Karpas-422 (cell line): ENCODE measurements at regions not wholly inside any gene's neighbourhood (a gene's known extent, or its start where the extent isn't known, plus 50 kb on each side); places are given as distances from the start of the nearest gene placed in this dataset.
"Not testable (repeated sequence)": the region's sequence is repeated elsewhere in the genome, so short reads cannot be mapped to it uniquely, and the experiment has no call there.

Source experiments
- DNase-seq: peaks from one replicate; pipeline ENCODE4 v3.0.0-alpha.2; 2015
- H2AFZ ChIP-seq: fragments of 200-600 bp; sonication (generic); 2 replicates; pipeline ENCODE4 v1.6.1; 2014; ENCODE audit warnings: antibody characterized with exemption, low read length, mixed read lengths
- H3K27ac ChIP-seq: fragments of 200-600 bp; sonication (generic); 2 replicates; pipeline ENCODE4 v1.5.1; 2014; ENCODE audit warnings: mild to moderate bottlenecking, low read length, moderate library complexity
- H3K27me3 ChIP-seq: fragments of 200-600 bp; sonication (generic); 2 replicates; pipeline ENCODE4 v1.6.1; 2014; ENCODE audit warnings: low read length, mixed read lengths
- H3K36me3 ChIP-seq: fragments of 200-600 bp; sonication (generic); 2 replicates; pipeline ENCODE4 v1.6.1; 2014; ENCODE audit warnings: low read length, mixed read lengths; ENCODE audit not compliant: insufficient read depth
- H3K4me1 ChIP-seq: fragments of 200-600 bp; sonication (generic); 2 replicates; pipeline ENCODE4 v1.6.1; 2014; ENCODE audit warnings: mild to moderate bottlenecking, low read length, mixed read lengths
- H3K4me2 ChIP-seq: fragments of 200-600 bp; sonication (generic); 2 replicates; pipeline ENCODE4 v1.6.1; 2014; ENCODE audit warnings: low read length, low read depth, mild to moderate bottlenecking; ENCODE audit not compliant: poor library complexity, severe bottlenecking
- H3K4me3 ChIP-seq: fragments of 200-600 bp; sonication (generic); 2 replicates; pipeline ENCODE4 v1.5.1; 2014; ENCODE audit warnings: mild to moderate bottlenecking, antibody characterized with exemption, low read length, mixed read lengths
- H3K79me2 ChIP-seq: fragments of 200-600 bp; sonication (generic); 2 replicates; pipeline ENCODE4 v1.6.1; 2014; ENCODE audit warnings: mild to moderate bottlenecking, low read length, mixed read lengths
- H3K9ac ChIP-seq: fragments of 200-600 bp; sonication (generic); 2 replicates; pipeline ENCODE4 v1.6.0; 2014; ENCODE audit warnings: low read length
- H3K9me2 ChIP-seq: fragments of 200-600 bp; sonication (generic), shearing (Covaris generic); replicated peaks from 2 replicates; pipeline ENCODE4 v1.6.0; 2014; ENCODE audit warnings: mild to moderate bottlenecking, low read length, moderate library complexity; ENCODE audit not compliant: insufficient read depth
- H3K9me3 ChIP-seq: fragments of 300-700, 200-600 bp; sonication (generic); 2 replicates; pipeline ENCODE4 v1.6.1; 2014; ENCODE audit warnings: low read length, mixed read lengths
- H4K20me1 ChIP-seq: fragments of 200-600 bp; sonication (generic); 2 replicates; pipeline ENCODE4 v1.6.1; 2014; ENCODE audit warnings: mild to moderate bottlenecking, antibody characterized with exemption, low read length, low read depth; ENCODE audit not compliant: insufficient read depth

DNA sequence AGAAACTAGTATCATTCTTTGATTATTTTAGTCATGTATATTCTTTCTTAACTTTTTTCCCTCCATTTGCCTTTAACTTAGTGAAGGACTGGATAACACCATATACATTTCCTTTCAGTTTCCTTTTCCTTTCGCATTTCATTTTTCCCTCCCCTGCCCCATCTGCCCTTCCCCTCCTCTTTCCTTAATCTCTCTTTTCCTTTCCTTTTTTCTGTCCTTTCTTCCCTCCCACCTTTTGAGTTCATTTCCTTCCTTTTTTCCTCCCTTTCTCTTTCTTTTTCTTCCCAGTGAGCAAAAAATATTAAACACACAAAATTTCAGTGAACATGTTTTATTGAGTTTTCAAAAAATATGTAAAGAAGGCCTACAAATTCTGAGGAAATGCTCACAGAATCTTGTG, 373.3 kb downstream of the SRGAP2C start:
- H2AFZ ChIP-seq, H3K36me3 ChIP-seq, DNase-seq, H3K9me3 ChIP-seq, H4K20me1 ChIP-seq, H3K79me2 ChIP-seq, H3K9ac ChIP-seq, H3K27me3 ChIP-seq, H3K9me2 ChIP-seq, H3K4me3 ChIP-seq: not testable (repeated sequence)
- peak overlapping the region; percentile 41 for H3K4me2 ChIP-seq
- peak overlapping the region; percentile 70 for H3K27ac ChIP-seq
- H3K4me1 ChIP-seq, result peaks cover 32% of the 10 kb centered on the region

DNA sequence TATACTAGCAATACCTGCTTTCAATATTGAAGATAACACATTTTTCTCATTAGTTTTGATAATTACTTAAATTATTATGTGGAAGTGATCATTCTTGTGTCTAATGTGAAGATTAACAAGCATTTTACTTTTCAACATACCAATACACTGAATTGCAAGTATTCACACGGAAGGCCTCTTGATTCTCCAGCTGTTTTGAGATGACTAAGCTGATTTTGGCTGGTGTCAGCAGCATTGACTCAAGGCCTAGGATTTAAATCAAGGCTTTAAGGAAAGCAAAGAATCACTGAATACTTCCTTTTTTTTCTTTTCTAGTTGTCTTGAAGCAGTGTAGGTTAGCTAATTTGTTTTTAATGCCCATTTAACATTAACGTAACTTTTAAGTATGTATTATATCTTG, 373.7 kb downstream of the SRGAP2C start:
- Histone ChIP-seq H4K20me1 (no peaks in the 10 kb centered on the region), H3K4me3 (no peak overlapping the region), H3K9me3 (no peaks in the 10 kb centered on the region), H3K36me3 (peaks cover 3% of the 10 kb centered on the region; the same call in 1 of the 2 replicates), H2AFZ (no peak overlapping the region), H3K9me2 (no peaks in the 10 kb centered on the region), H3K27ac (peak overlapping the region; percentile 70), H3K4me1 (peaks cover 29% of the 10 kb centered on the region), H3K27me3 (no peaks in the 10 kb centered on the region), H3K79me2 (no peaks in the 10 kb centered on the region), H3K4me2 (peak overlapping the region; percentile 41), H3K9ac (no peak overlapping the region)
- peak; percentile 44 for DNase-seq

GRCh38 chr1:121566346-121566745, 381.6 kb downstream of the SRGAP2C start:
- no peak overlapping the region for H3K9ac ChIP-seq
- H3K27ac ChIP-seq, result no peak overlapping the region
- peaks cover 17% of the 10 kb centered on the region for H3K4me1 ChIP-seq
- H3K4me3 ChIP-seq, result no peak overlapping the region
- no peak overlapping the region for H2AFZ ChIP-seq
- no peak for DNase-seq
- no peaks in the 10 kb centered on the region for H4K20me1 ChIP-seq
- no peaks in the 10 kb centered on the region for H3K27me3 ChIP-seq
- H3K9me3 ChIP-seq, result no peaks in the 10 kb centered on the region
- H3K9me2 ChIP-seq, result no peaks in the 10 kb centered on the region; the same call in 1 of the 2 replicates
- no peaks in the 10 kb centered on the region for H3K79me2 ChIP-seq
- no peak overlapping the region for H3K4me2 ChIP-seq
- H3K36me3 ChIP-seq, result no peaks in the 10 kb centered on the region

- Histone ChIP-seq H3K9me2 (no peaks in the 10 kb centered on the region; the same call in 1 of the 2 replicates), H3K4me2 (no peak overlapping the region), H3K27ac (no peak overlapping the region), H4K20me1 (no peaks in the 10 kb centered on the region), H3K27me3 (no peaks in the 10 kb centered on the region), H3K9ac (no peak overlapping the region), H3K4me1 (peaks cover 12% of the 10 kb centered on the region), H2AFZ (peak overlapping the region; percentile 76; the same call in 1 of the 2 replicates), H3K36me3 (no peaks in the 10 kb centered on the region), H3K4me3 (no peak overlapping the region), H3K9me3 (no peaks in the 10 kb centered on the region), H3K79me2 (no peaks in the 10 kb centered on the region)
- DNase-seq, result no peak
These were observed 384.7 kb downstream of the SRGAP2C start for GRCh38 chr1:121569428-121569827.

DNA sequence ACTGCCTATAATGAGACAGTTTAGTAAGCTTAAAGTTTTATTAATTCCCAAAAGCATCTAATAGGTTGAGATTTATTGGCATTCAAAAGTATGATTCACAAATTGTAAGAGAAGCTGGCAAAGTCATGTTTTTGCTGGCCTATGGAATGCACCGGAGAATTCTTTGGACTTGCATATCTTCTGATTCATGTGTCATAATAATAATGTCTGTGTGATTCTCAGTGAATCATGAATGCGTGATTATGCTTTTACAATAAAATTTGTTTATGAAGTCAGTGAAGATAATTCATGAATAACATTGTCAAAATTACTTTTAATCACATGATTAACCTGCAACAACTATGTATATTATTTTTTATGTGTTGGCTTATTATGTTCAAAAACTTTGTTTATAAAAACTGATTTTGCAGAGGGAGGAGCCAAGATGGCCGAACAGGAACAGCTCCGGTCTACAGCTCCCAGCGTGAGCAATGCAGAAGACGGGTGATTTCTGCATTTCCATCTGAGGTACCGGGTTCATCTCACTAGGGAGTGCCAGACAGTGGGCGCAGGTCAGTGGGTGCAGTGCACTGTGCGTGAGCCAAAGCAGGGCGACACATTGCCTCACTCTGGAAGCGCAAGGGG, 389.2 kb downstream of the SRGAP2C start:
- H3K4me3 ChIP-seq, H3K9me2 ChIP-seq, H3K9me3 ChIP-seq, H3K79me2 ChIP-seq, H3K27ac ChIP-seq, H2AFZ ChIP-seq, H3K27me3 ChIP-seq, H3K9ac ChIP-seq, DNase-seq, H3K4me2 ChIP-seq, H3K36me3 ChIP-seq, H4K20me1 ChIP-seq: not testable (repeated sequence)
- H3K4me1 ChIP-seq, result peaks cover 12% of the 10 kb centered on the region

- H2AFZ ChIP-seq, DNase-seq: not testable (repeated sequence)
These were observed 389.7 kb downstream of the SRGAP2C start for GRCh38 chr1:121574505-121574899.

GRCh38 chr1:121582898-121583297, 398.1 kb downstream of the SRGAP2C start:
- H2AFZ ChIP-seq, H3K4me2 ChIP-seq, H3K27ac ChIP-seq, H3K9me2 ChIP-seq, DNase-seq, H3K27me3 ChIP-seq, H3K4me3 ChIP-seq, H3K79me2 ChIP-seq, H3K4me1 ChIP-seq, H4K20me1 ChIP-seq, H3K9me3 ChIP-seq, H3K36me3 ChIP-seq, H3K9ac ChIP-seq: not testable (repeated sequence)

More at GRCh38 chr1:121574505-121574899, 389.7 kb downstream of the SRGAP2C start:
- H3K27ac ChIP-seq, H3K9me2 ChIP-seq, H3K79me2 ChIP-seq, H3K9me3 ChIP-seq, H3K36me3 ChIP-seq, H3K4me2 ChIP-seq, H3K4me3 ChIP-seq, H3K9ac ChIP-seq, H3K27me3 ChIP-seq, H4K20me1 ChIP-seq: not testable (repeated sequence)
- H3K4me1 ChIP-seq, result peaks cover 12% of the 10 kb centered on the region

DNA sequence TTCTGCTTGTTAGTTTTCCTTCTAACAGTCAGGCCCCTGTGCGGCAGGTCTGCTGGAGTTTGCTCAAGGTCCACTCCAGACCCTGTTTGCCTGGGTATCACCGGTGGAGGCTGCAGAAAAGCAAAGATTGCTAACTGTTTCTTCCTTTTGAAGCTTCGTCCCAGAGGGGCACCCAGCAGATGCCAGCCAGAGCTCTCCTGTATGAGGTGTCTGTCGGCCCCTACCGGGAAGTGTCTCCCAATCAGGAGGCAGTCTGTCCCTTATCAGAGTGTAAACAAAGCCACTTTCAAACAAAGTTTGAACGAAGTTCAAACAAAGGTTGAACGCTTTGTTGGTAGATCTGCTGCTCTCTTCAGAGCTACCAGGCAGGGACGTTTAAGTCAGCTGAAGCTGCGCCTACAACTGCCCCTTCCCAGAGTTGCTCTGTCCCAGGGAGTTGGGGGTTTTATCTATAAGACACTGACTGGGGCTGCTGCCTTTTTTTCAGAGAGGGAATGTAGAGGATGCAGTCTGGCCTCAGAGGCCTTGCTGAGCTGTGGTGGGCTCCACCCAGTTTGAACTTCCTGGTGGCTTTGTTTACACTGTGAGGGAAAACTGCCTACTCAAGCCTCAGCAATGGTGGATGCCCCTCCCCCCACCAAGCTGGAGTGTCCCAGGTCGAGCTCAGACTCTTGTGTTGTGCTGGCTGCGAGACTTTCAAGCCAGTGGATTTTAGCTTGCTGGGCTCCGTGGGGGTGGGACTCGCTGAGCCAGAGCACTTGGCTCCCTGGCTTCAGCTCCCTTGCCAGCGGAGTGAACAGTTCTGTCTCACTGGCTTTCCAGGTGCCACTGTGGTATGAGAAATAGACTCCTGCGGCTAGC, 401.8 kb downstream of the SRGAP2C start:
- Histone ChIP-seq H3K9me3 (no peaks in the 10 kb centered on the region), H3K79me2 (no peaks in the 10 kb centered on the region), H3K27me3 (no peaks in the 10 kb centered on the region), H4K20me1 (no peaks in the 10 kb centered on the region), H3K9me2 (no peaks in the 10 kb centered on the region), H3K9ac (no peak overlapping the region), H3K4me1 (no peaks in the 10 kb centered on the region), H3K27ac (no peak overlapping the region), H3K36me3 (no peaks in the 10 kb centered on the region), H3K4me3 (no peak overlapping the region), H3K4me2 (no peak overlapping the region), H2AFZ (no peak overlapping the region)
- DNase-seq, result no peak
